Epithelial cell of prostate (primary cell): ENCODE measurements at regions not wholly inside any gene's neighbourhood (a gene's known extent, or its start where the extent isn't known, plus 50 kb on each side); places are given as distances from the start of the nearest gene placed in this dataset.
A peak's percentile ranks its signal among the peaks of the same experiment; 100 is the strongest.
"Not testable (repeated sequence)": the region's sequence is repeated elsewhere in the genome, so short reads cannot be mapped to it uniquely, and the experiment has no call there.

Source experiments
- DNase-seq: peaks from one replicate; pipeline ENCODE4 v3.0.0-alpha.2; 2011; ENCODE audit warnings: low read depth, low spot score
- H3K27ac ChIP-seq: fragments of 450-650 bp; 2 replicates; pipeline ENCODE4 v1.5.1; 2017; ENCODE audit warnings: mild to moderate bottlenecking

DNA sequence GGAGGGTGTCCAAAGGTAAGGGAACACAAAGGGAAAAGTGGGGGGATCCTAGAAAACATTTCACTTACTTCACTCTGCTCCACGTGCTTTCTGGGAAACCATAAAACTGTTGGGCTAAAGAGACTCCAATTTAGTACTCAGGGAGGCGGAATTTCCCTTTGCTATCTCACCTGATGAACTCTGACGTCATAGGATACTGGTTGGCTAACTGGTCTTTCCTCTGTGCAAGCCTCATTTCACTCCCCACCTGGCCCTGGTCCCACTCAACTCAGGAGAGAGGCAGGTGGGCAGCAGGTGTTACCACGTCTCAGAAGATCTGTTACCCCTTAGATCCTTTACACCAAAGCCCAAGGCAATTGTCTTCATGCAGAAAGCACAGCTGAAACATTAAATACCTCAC lies 51.8 kb upstream of the PMAIP1 start:
- H3K27ac ChIP-seq: no peak overlapping the region
- no peak for DNase-seq

DNA sequence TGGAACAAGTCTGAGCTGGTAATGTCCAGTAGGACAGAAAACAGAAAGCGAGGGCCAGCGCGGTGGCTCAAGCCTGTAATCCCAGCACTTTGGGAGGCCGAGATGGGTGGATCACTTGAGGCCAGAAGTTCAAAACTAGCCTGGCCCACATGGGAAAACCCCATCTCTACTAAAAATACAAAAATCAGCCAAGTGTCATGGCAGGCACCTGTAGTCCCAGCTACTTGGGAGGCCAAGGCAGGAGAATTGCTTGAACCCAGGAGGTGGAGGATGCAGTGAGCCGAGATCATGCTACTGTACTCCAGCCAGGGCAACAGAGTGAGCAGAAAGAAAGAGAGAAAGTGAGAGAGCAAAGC lies 52.3 kb upstream of the PMAIP1 start:
- not testable (repeated sequence) for H3K27ac ChIP-seq, DNase-seq

DNA sequence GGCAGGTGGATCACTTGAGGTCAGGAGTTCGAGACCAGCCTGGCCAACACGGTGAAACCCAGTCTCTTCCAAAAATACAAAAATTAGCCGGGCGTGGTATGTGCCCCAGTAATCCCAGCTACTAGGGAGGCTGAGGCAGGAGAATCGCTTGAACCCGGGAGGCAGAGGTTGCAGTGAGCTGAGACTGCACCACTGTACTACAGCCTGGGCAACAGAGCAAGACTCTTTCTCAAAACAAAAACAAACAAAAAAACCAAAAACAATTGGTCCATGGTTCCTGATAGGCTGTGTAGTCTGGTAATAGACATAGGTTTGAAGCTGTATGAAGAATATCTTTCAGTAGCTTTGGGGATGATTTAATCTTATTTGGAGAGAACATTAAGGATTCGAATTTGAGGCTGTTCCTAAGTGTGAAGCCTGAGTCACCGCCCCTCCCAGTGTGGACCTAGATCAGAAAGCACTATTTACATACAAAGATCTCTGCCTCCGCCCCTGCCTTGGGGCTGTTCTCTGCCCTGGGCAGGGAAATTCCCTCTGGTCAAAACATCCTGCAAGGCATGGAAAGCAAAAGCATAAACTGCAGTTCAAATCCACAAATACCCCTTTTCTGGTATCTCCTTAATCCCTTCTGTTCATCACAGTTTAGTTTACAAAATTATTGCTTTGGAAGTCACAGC lies 52.8 kb upstream of the PMAIP1 start:
- no peak overlapping the region for H3K27ac ChIP-seq
- DNase-seq: peak; percentile 22

DNA sequence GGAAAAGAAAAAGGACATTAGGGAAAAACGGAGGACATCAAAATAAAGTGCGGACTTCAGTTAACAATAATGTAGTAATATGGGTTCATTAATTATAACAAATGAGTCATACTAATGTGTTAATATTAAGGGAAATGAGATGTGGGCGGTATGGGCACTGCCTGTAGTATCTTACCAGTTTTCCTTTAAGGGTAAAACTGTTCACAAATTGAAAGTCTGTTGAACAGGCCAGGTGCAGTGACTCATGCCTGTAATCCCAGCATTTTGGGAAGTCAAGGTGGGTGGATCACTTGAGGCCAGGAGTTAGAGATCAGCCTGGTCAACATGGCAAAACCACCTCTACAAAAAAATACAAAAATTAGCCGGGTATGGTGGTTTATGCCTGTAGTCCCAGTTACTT lies 56.8 kb upstream of the PMAIP1 start:
- DNase-seq: no peak
- H3K27ac ChIP-seq: no peak overlapping the region

DNA sequence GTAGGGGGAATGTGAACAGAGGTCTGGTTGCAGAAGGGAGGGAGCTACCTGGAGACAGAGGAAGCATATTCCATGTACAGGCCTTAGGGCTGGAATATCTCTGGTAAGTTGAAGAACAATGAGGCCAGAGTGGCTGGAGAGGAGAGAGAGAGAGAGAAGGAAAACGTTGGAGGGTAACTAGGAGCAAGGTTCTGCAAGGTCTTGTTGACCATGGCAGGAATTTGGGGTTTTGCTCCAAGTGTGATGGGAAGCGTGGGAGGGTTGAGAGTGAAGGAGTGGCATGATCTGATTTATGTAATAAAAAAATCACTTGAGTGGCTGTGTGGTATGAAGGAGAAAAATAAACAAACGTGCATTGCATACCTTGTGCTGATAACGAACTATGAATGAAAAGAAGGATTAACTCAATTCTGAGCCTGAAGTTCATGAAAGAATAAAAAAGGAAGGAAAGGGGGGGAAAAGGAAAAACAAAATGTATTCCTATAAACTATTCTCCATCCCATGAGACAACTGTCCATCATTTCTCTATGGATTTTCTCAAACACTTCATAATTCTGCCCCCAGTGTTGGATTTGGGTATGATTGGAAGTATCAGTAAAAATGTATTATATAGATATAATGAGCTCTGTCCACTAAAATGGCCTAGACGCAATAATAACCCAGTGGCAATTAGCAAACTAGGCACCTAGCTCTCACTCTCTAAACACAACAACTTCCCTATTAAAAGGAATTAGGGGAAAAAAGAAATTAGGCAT lies 59.7 kb upstream of the PMAIP1 start:
- no peak for DNase-seq

DNA sequence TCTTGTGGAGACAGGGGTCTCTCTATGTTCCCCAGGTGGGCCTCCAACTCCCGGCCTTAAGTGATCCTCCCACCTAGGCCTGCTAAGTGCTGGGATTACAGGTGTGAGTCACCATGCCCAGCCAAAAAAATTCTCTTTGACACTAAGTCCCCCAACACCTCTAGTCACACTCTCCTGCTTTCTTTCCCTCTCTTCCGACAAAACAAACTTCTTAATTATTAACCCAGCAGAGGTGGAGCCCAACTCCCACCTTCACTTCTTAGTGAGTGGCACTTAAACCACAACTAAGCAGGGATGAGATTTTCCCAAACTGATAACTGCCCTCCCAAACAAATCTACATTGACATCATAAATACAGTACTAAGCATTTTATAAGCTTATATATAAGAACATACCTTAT lies 60.5 kb upstream of the PMAIP1 start:
- H3K27ac ChIP-seq: no peak overlapping the region
- DNase-seq: no peak

More for the DNA sequence above, 59.7 kb upstream of the PMAIP1 start:
- H3K27ac ChIP-seq: no peak overlapping the region

DNA sequence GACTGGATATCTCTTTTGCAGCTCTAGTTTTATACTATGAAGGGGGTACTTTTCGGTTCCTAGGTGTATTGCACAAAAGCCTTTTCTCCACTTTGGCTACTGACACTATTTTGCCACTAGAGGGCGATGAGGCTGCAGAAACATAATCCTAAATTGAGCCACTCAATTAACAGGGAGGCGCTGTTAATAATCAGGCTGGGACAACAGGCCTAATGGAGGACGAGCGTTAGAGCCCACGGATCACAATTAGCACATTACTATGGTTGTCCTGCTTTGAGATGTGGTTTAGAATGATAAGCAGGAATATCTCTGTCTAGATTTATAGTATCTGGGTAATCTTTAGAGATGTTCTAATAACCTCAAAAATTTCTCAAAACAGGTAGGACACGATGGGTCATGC lies 62.2 kb upstream of the PMAIP1 start:
- no peak overlapping the region for H3K27ac ChIP-seq
- DNase-seq: no peak

DNA sequence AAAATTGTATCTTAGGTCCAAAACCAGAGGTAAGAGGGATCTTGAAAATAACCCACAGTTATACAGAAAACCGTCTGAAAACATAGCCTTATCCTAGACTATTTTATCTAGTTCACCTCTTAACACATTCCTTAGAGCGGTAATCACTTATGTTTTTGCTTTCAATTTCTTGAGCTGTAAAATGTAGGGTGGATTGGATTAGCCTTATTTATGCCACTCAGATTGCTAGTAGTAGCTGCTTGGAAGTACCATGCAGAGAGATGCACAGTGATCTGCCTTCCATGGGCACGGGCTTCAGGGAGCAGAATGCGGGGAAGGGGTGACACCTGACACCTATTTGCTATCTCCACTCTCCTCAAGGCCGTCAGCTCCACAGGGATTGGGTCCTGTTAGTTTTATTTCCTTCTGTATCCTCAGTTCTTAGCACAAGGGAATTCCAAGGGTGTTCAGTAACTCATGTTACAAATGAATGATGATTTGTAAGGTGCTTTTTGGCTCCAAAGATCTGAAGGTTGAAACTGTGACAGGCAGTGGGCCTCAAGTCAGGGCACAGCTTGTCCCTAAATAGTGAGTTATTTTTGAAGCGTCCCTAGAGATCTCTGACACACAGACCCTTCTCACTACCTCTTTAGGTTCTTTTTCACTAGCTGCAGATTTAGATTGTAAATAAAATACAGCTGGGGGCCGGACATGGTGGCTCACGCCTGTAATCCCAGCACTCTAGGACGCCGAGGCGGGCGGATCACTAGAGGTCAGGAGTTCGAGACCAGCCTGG lies 64.0 kb upstream of the PMAIP1 start:
- DNase-seq: no peak
- H3K27ac ChIP-seq: no peak overlapping the region

DNA sequence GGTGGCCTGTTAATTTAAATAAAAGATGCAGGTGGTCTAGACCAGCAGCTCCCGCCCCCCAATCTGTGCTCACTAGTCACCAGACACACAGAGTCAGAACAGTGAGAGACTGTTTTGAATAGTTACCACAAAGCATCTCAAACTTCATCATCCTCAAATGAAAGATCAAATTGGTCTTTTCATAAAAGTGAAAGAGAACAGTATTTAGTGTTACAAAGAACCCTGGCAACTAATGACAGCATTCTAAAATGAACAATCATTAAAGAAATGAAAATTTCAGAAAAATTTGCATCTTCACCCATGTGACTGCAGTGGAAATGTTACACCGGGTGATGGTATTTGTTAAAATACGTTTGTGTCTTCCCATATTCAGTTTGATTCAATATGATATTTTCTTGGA lies 65.5 kb upstream of the PMAIP1 start:
- no peak for DNase-seq
- H3K27ac ChIP-seq: no peak overlapping the region

DNA sequence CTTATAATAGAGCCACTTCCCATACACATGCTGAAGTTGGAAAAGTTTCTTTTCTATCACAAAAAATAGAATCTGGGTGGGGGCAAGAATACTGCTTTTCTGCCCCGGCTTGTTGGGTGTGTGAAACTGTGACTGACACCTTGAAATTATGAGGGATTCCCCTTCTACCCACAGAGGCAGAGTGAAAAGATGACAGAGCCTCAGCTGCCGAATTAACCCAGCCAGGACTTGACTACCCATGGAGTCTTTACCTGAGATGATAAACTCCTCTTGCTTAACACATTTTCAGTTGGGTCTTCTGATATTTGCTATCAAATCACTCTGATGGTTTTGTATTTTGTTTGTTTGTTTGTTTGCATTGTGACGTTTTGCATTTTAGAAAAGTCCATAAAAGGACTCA lies 66.0 kb upstream of the PMAIP1 start:
- DNase-seq: no peak
- H3K27ac ChIP-seq: no peak overlapping the region

DNA sequence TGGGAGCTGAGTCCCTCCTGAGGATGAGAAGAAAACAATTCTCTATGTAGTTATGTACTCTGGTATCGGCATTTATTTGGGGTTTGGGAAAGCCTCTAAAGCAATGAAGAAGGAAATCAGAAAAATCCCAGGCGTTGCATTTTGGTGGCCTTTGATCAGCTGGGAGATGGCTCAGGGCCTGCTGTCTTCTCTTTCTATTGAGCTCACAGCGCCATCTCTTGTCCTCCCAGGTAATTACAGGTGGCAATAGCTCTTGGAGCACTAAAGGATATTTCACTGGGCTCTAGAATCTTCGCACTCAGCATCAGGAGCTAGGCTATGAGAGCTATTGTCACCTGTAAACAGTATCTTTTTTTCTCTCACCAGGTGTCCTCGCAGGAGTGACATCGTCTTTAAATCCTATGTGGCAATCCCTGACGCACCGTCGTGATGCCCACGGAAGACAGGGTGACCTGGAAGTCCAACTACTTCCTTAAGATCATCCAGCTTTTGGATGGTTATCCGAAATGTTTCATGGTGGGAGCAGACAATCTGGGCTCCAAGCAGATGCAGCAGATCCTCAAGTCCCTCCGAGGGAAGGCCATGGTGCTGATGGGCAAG lies 76.1 kb upstream of the PMAIP1 start:
- DNase-seq: no peak
- no peak overlapping the region for H3K27ac ChIP-seq

DNA sequence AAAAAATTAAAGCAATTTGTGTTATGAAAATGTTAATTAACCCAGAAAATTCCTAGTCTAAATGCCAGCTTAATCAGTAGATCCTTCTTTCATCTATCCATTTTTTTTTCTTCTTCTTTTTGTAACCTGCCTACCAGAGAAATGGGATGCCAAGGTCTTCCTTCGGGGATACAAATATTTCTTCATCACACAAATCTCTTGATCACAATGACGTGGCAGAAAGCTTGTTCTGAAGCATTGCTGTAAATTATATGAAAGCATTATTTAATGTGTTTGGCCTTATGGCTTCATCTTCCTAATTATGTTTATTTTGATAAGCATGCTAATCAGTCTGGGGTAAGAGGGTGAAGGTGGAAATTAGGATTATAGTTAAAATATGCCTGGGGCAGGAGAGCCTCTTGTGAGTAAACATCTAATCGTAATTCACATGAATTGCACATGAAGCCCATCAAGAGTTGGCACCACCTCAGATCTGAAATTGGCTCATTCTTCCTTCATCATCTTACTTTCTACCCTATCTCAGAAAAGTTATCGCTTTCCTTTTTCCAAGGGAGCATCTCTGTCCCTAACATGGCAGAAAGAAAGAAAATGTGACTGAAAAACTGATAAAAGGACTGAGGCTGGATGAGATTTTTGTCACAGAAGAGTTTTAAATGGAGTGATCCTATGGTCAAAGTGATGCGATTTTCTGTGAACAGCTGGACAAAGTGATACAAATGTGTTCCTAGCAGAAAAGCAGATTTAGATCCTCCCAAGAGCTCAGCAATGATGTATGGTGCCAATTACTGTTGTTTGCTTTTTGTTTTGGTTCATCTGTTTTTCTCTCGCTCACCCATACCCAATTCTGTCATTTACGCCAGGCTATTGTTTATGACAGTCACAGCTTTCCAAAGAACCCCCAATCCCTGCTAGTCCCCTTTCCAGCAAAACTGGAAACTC lies 76.9 kb upstream of the PMAIP1 start:
- no peak overlapping the region for H3K27ac ChIP-seq
- DNase-seq: no peak

DNA sequence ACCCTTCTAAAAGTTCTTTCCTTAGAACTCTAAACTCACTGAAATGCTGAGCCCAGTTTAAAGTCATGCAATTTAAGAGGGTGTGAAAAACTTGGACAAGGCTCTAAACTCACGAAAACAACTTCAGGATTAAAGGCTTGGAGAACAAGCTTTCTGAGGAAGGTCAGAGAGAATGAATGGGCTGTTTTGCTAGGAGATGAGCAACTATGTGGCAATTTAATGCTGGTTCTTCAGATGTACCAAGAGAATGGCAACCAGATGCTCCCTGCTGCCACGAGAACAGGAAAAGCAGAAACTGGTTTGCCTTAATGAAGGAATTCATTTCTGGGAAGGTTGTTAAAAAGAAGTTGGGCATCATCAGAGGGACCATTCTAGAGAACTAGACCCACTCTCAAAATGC lies 77.8 kb upstream of the PMAIP1 start:
- DNase-seq: no peak
- H3K27ac ChIP-seq: no peak overlapping the region

DNA sequence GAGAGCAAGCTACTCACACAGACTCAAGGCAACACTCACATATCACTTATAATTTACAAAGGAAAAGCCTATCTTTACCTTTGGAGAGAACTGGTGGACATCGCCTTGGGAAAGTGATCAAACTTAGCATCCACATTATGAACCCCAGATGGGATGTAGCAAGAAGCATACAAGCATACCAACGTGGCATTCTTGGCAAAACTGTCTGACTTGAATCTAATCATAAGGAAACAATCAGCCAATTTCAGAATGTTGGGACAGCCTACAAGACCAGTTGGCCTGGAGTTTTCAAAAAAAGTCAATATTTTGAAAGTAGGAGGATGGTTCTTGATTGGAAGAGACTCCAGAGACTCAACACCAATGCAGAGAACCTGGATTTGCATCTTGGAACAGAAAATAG lies 79.1 kb upstream of the PMAIP1 start:
- no peak overlapping the region for H3K27ac ChIP-seq

DNA sequence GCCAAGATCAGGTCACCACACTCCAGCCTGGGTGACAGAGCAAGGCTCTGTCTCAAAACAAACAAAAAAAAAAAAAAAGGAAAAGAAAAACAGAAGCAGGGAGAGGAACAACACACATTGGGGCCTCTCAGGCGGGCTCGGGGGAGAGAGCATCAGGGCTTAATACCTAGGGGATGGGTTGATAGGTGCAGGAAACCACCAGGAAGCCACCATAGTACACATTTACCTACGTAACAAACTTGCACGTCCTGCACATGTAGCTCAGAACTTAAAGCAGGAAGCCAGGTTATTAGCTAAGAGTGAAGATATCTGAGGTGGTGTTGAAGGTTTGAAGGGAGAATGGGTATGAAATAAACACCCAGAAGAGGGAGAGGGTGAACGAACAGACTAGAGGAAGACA lies 81.0 kb upstream of the PMAIP1 start:
- DNase-seq: no peak

More for the DNA sequence above, 79.1 kb upstream of the PMAIP1 start:
- no peak for DNase-seq

DNA sequence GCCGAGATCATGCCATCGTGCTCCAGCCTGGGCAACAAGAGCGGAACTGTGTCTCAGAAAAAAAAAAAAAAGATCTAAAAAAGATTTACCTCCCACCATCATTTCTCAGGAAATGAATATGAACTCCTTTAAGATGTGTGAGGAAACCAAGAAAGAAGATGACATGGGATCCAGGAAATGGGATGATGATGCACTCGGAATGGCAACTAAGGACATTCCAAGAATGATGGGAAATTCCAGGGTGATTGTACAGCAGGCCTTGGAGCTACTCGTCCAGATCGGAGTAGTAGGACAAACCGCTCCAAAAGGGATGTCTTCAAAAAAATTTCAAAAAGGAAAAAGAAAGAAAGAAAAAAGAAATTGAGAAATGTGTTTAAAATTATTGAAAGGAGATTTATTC lies 84.9 kb upstream of the PMAIP1 start:
- H3K27ac ChIP-seq: no peak overlapping the region

More for the DNA sequence above, 81.0 kb upstream of the PMAIP1 start:
- no peak overlapping the region for H3K27ac ChIP-seq

DNA sequence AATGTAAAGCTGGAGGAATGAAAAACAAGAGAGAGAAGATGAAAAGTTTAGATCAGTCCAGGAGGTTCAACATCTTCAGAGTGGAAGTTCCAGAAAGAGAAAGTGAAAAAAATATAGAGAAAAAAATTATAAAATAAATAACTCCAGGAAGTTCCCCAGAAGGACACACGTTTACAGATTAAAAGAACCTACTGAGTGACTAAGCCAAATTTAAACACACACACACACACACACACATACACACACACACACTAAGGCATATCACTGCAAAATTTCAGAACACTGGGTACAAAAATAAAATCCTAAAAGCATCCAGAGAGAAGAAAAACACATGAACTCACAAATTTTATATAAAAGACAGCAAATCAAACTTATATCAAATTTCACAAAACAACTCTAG lies 85.9 kb upstream of the PMAIP1 start:
- no peak for DNase-seq
- no peak overlapping the region for H3K27ac ChIP-seq

More for the DNA sequence above, 84.9 kb upstream of the PMAIP1 start:
- DNase-seq: no peak

DNA sequence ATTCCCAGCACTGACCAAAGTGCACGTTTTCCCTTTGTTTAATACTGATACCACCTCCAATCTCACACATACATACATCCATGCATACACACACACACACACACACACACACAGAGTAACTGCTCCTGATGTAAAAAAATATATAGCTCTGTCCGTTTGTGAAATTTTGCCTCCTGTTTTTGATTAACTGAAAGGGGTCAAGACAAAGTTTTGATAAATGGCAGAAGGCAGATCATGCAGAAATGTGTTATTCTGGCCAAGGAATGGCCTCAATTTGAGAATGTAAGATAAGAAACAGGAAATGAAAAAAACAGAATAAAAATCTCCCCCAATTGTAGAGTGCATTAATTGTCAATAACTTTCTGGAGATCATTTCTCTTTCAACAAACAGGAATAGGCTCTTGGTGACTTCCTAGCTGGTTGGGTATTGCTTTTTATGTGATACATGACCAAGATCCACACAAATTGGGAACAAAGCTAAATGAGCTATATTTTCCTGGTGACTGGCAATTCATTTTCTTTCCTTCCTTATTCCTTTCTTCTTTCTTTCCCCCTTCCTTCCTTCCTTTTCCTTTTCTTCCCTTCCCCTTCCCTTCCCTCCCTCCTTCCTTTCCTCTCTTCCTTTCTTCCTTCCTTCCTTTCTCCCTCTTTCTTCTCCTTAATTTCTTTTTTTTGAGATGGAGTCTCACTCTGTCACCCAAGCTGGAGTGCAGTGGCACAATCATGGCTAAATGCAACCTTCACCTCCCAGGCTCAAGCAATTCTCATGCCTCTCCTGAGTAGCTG lies 88.9 kb upstream of the PMAIP1 start:
- no peak overlapping the region for H3K27ac ChIP-seq
- no peak for DNase-seq

DNA sequence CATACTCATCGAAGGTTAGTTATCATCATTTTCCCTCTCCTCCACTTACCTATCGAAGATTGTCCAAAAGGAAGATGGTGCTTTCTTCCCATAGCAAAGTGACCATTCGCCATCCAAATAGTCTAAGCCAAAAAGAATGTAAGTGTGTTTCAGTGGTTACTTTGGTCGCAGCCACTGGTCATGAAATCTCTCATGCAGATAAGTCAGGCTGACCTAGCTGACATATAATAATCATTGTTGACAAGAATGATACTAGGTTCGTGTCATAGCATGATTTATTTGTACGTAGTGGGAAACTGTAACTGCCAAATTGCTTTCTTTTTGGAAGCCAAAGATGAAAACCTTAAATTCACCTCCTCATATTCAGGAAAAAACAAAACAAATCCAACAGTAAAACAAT lies 89.6 kb upstream of the PMAIP1 start:
- no peak overlapping the region for H3K27ac ChIP-seq
- no peak for DNase-seq
